Breast epithelium (tissue), 4 donors: ENCODE measurements at regions not wholly inside any gene's neighbourhood (a gene's known extent, or its start where the extent isn't known, plus 50 kb on each side); places are given as distances from the start of the nearest gene placed in this dataset.

Source experiments
- DNase-seq, 2 donors: peaks; one replicate each; pipeline ENCODE4 v3.0.0-alpha.2; 2019; ENCODE audit warnings: low spot score in 2 of 2
- H3K27ac ChIP-seq, 2 donors: fragments of 200-600 bp; sonication (generic) in 1 of 2; one replicate each; pipeline ENCODE4 v1.5.1; 2016 to 2019; ENCODE audit warnings: mild to moderate bottlenecking in 1 of 2
- H3K27me3 ChIP-seq, 2 donors: fragments of 200-600 bp; sonication (generic) in 1 of 2; one replicate each; pipeline versions ENCODE4 v1.5.1 to v1.6.0; 2017 to 2019; ENCODE audit warnings: control low read depth in 1 of 2, mild to moderate bottlenecking in 1 of 2
- H3K36me3 ChIP-seq: fragments of 200-600 bp; one replicate; pipeline ENCODE4 v1.5.1; 2019
- H3K4me1 ChIP-seq, 2 donors: fragments of 200-600 bp; sonication (generic); one replicate each; pipeline ENCODE4 v1.5.1; 2016 to 2019; ENCODE audit warnings: control low read depth in 1 of 2
- H3K4me3 ChIP-seq, 3 donors: fragments of 200-600 bp; sonication (generic); 1 replicate in 2 of 3; 2 replicates in 1 of 3; pipeline ENCODE4 v1.5.1; 2016 to 2019; ENCODE audit warnings: mild to moderate bottlenecking in 3 of 3, moderate library complexity in 2 of 3
- H3K9me3 ChIP-seq, 2 donors: fragments of 200-600 bp; sonication (generic) in 1 of 2; one replicate each; pipeline ENCODE4 v1.5.1; 2016 to 2019; ENCODE audit warnings: control low read depth in 1 of 2
- POLR2A ChIP-seq: fragments of 450-650 bp; IDR thresholded peaks from one replicate; pipeline ENCODE4 v1.6.1; 2016; ENCODE audit warnings: antibody characterized with exemption, mild to moderate bottlenecking, moderate library complexity
- POLR2AphosphoS5 ChIP-seq, 3 donors: sonication (generic); formaldehyde crosslinking; IDR thresholded peaks; one replicate each; pipeline ENCODE4 v1.6.1; 2017; ENCODE audit warnings: antibody characterized with exemption in 3 of 3
- intact Hi-C: fragments of 100-400 bp; cut with DNase I; formaldehyde crosslinking; loops from one replicate; pipeline ENCODE4 v1.15.1; 2023; ENCODE audit warnings: low total_unique reads
- TF ChIP-seq, protein P1 (sequence below), 3 donors: fragments of 450-650 bp; IDR thresholded peaks; one replicate each; pipeline ENCODE4 v1.5.1; 2016 to 2017; ENCODE audit warnings: antibody characterized with exemption in 3 of 3, mild to moderate bottlenecking in 3 of 3, moderate library complexity in 3 of 3

GRCh38 chr3:101928890-101929289 lies 79.6 kb downstream of the NFKBIZ start:
- H3K4me3 ChIP-seq = no peak overlapping the region
- no peaks in the 10 kb centered on the region for H3K9me3 ChIP-seq
- H3K4me1 ChIP-seq = no peaks in the 10 kb centered on the region
- no peaks in the 10 kb centered on the region for H3K27me3 ChIP-seq
- TF ChIP-seq POLR2A (no peak), POLR2AphosphoS5 (IDR thresholded peaks at IDR 0.05) (no peak)
- TF ChIP-seq, protein P1, sequence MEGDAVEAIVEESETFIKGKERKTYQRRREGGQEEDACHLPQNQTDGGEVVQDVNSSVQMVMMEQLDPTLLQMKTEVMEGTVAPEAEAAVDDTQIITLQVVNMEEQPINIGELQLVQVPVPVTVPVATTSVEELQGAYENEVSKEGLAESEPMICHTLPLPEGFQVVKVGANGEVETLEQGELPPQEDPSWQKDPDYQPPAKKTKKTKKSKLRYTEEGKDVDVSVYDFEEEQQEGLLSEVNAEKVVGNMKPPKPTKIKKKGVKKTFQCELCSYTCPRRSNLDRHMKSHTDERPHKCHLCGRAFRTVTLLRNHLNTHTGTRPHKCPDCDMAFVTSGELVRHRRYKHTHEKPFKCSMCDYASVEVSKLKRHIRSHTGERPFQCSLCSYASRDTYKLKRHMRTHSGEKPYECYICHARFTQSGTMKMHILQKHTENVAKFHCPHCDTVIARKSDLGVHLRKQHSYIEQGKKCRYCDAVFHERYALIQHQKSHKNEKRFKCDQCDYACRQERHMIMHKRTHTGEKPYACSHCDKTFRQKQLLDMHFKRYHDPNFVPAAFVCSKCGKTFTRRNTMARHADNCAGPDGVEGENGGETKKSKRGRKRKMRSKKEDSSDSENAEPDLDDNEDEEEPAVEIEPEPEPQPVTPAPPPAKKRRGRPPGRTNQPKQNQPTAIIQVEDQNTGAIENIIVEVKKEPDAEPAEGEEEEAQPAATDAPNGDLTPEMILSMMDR (IDR thresholded peaks at IDR 0.05) = no peak
- no peak for DNase-seq
- intact Hi-C loops = no loop called here
- no peaks in the 10 kb centered on the region for H3K36me3 ChIP-seq
- H3K27ac ChIP-seq = peak overlapping the region; percentile 4 to 36

DNA sequence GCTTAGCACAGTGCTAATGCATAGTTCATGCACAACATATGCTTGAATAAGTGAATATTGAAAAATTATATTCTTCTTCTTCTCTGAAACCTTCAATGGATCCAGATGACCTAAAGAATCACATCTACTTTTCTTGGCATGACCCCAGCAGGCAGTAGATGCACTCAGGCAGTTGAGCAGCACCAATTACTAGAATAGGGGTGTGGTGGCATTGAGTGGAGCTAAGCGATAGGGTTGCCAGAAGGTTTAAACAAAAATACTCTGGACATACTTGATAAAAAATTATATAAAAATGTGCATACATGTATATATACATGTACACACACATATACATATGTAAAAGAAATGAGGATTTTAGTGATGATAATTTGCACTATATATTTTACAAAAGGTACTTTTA lies 81.8 kb downstream of the NFKBIZ start:
- DNase-seq = no peak
- H3K36me3 ChIP-seq = no peaks in the 10 kb centered on the region
- H3K27me3 ChIP-seq = no peaks in the 10 kb centered on the region
- intact Hi-C loops = no loop called here
- H3K4me1 ChIP-seq = no peaks in the 10 kb centered on the region
- TF ChIP-seq POLR2A (no peak), POLR2AphosphoS5 (IDR thresholded peaks at IDR 0.05) (no peak)
- TF ChIP-seq, protein P1 (IDR thresholded peaks at IDR 0.05) = no peak
- no peak overlapping the region for H3K27ac ChIP-seq
- H3K9me3 ChIP-seq = no peaks in the 10 kb centered on the region
- H3K4me3 ChIP-seq = no peak overlapping the region

DNA sequence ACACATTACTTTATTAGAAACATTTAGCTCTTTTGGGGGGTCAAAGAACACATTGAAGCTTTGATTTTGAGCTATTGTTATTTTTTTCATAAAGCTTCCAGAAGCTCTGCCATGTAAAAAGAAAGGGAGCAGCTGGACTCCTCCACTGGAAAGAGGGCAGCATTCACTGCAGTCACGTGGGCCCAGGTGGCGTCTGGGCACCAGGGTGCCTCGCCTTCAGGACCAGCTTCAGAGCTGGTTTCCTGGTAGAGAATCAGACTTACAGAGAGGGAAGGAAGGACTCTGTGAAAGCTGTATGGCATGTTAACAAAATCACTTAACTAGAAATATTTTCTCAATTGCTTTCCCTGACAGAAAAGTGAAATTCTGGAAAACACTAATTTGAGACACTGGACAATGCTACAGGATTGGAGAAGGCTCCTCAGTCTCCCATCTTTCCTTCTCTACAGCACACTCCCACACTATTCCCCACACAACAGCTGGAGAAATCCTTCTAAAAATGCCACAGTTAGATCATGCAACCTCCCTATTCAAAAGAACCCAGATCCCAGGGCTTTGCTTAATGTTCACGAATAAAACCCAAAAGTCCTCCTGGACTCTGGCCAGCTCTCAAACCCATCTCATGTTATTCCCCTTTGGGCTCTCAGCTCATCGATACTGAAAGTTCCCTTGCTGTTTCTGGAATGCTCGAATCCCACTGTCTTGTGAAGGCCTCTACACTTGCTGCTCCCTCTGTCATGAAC lies 83.2 kb downstream of the NFKBIZ start:
- Histone ChIP-seq H3K27me3 (no peaks in the 10 kb centered on the region), H3K9me3 (no peaks in the 10 kb centered on the region), H3K36me3 (no peaks in the 10 kb centered on the region), H3K27ac (no peak overlapping the region), H3K4me3 (no peak overlapping the region), H3K4me1 (no peaks in the 10 kb centered on the region)
- intact Hi-C loops = no loop called here
- DNase-seq = no peak
- TF ChIP-seq, protein P1 (IDR thresholded peaks at IDR 0.05) = no peak
- TF ChIP-seq POLR2A (no peak), POLR2AphosphoS5 (IDR thresholded peaks at IDR 0.05) (no peak)

DNA sequence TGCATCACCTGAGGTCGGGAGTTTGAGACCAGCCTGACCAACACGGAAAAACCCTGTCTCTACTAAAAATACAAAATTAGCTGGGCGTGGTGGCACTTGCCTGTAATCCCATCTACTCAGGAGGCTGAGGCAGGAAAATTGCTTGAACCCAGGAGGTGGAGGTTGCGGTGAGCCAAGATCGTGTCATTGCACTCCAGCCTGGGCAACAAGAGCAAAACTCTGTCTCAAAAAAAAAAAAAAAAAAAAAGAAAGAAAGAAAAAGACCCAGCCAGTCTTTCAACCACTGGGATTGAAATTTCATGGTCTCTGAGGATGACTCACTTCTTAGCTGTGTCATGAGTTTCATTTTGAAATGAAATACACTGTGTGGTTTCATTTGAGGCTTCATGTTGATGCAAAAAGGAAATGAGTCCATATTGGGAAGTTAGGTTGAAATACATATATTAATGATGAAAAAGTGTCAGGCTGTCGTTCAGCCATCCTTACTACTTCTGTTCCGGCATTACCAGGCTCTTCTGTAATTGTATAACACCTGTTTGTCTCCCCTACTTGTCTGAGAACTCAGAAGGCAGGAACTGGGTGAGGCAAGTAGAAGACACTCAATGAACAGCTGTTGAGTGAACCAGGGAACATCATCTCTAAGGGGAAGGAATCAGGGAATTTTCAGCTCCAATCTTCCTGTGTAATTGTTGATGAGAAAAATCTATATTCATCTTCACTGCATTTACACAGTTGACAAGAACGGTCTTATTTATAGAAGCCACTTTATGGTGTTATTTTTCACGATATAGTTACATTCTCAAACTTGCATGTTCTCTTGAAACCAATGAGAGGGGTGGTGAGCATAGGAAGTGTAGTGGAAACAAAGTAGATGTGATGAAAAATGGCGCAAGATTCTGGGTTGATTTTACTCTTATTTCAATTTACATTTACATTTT lies 87.4 kb downstream of the NFKBIZ start:
- Histone ChIP-seq H3K9me3 (no peaks in the 10 kb centered on the region), H3K27ac (peak overlapping the region in 1 of 2 donors; percentile 52), H3K4me1 (no peaks in the 10 kb centered on the region), H3K4me3 (no peak overlapping the region), H3K36me3 (no peaks in the 10 kb centered on the region), H3K27me3 (no peaks in the 10 kb centered on the region)
- DNase-seq = no peak
- TF ChIP-seq POLR2AphosphoS5 (IDR thresholded peaks at IDR 0.05) (no peak), POLR2A (no peak)
- TF ChIP-seq, protein P1 (IDR thresholded peaks at IDR 0.05) = no peak
- intact Hi-C loops = no loop called here
